HepG2 (cell line): ENCODE measurements at regions not wholly inside any gene's neighbourhood (a gene's known extent, or its start where the extent isn't known, plus 50 kb on each side); places are given as distances from the start of the nearest gene placed in this dataset.

Experiments
- ELF4 ChIP-seq: sonication (generic); formaldehyde crosslinking; IDR thresholded peaks from 2 replicates; pipeline ENCODE4 v1.5.0; 2020; ENCODE audit warnings: missing genetic modification reagents, mild to moderate bottlenecking, moderate library complexity, borderline replicate concordance
- JUNB ChIP-seq: sonication (generic); formaldehyde crosslinking; IDR thresholded peaks from 2 replicates; pipeline ENCODE4 v1.8.0; 2022; ENCODE audit warnings: missing genetic modification reagents, mild to moderate bottlenecking, borderline replicate concordance
- JUND ChIP-seq: sonication (generic); formaldehyde crosslinking; IDR thresholded peaks from 2 replicates; pipeline ENCODE4 v1.8.0; 2022; ENCODE audit warnings: mild to moderate bottlenecking, missing genetic modification reagents
- NPAS2 ChIP-seq: sonication (generic); formaldehyde crosslinking; IDR thresholded peaks from 2 replicates; pipeline ENCODE4 v1.8.0; 2022; ENCODE audit warnings: mild to moderate bottlenecking, missing genetic modification reagents, borderline replicate concordance
- TAF1 ChIP-seq: sonication (generic); formaldehyde crosslinking; IDR thresholded peaks from 2 replicates; pipeline ENCODE4 v1.4.0; 2020; ENCODE audit warnings: missing genetic modification reagents
- ZBTB25 ChIP-seq: IDR thresholded peaks from 2 replicates; pipeline ENCODE4 v1.6.1; 2018; ENCODE audit warnings: missing genetic modification reagents
- ZBTB42 ChIP-seq: sonication (generic); formaldehyde crosslinking; IDR thresholded peaks from 2 replicates; pipeline ENCODE4 v1.5.0; 2020; ENCODE audit warnings: mild to moderate bottlenecking, missing genetic modification reagents
- ZNF12 ChIP-seq: sonication (generic); formaldehyde crosslinking; IDR thresholded peaks from 2 replicates; pipeline ENCODE4 v1.5.0; 2020; ENCODE audit warnings: missing genetic modification reagents
- ZNF24 ChIP-seq: fragments of 450-650 bp; IDR thresholded peaks from 2 replicates; pipeline ENCODE4 v1.6.1; 2017; ENCODE audit warnings: antibody characterized with exemption, mild to moderate bottlenecking
- ZNF761 ChIP-seq: sonication (generic); formaldehyde crosslinking; conservative IDR thresholded peaks from 2 replicates; pipeline ENCODE4 v1.4.0; 2020; ENCODE audit warnings: mild to moderate bottlenecking, missing genetic modification reagents
- ZNF775 ChIP-seq: sonication (generic); formaldehyde crosslinking; IDR thresholded peaks from 2 replicates; pipeline ENCODE4 v1.4.0; 2020; ENCODE audit warnings: missing genetic modification reagents, mild to moderate bottlenecking, moderate library complexity, borderline replicate concordance
- TF ChIP-seq, protein P1 (sequence below): sonication (generic); formaldehyde crosslinking; IDR thresholded peaks from 2 replicates; pipeline ENCODE4 v1.5.0; 2020; ENCODE audit warnings: mild to moderate bottlenecking, missing genetic modification reagents, moderate library complexity
- TF ChIP-seq, protein P2 (sequence below): sonication (generic); formaldehyde crosslinking; conservative IDR thresholded peaks from 2 replicates; pipeline ENCODE4 v1.4.0; 2020; ENCODE audit warnings: missing genetic modification reagents
- TF ChIP-seq, protein P3 (sequence below): IDR thresholded peaks from 2 replicates; pipeline ENCODE4 v1.6.1; 2012; ENCODE audit warnings: inconsistent platforms

DNA sequence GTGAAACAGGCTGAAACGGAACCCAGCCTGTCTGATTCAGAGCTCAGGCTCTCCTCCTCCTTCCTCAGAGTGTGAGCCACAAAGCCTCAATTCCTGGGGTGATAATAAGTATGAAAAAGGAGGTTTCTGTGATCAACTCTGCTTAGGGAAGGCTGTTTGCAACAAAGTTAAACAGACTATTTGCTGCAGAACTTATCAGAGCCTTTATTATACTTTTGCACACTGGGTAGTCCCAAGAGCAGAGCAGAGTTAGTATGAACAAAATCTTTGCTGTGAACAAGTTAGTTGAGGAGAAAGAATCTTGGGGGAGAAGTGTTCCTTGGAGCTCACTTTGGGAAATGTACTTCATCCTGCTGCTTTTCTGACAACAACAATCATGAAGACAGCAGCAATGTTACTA lies 67.4 kb downstream of the MRM1 start:
- TF ChIP-seq ZNF12 (no peak), TAF1 (no peak), ZNF24 (no peak), NPAS2 (no peak), JUND (CRISPR knock-in tag) (no peak), ZBTB42 (CRISPR knock-in tag) (no peak), JUNB (CRISPR knock-in tag) (no peak), ELF4 (CRISPR knock-in tag) (no peak), ZBTB25 (CRISPR knock-in tag) (no peak), ZNF775 (CRISPR knock-in tag) (no peak), ZNF761 (CRISPR knock-in tag) (no peak)
- TF ChIP-seq, protein P1, sequence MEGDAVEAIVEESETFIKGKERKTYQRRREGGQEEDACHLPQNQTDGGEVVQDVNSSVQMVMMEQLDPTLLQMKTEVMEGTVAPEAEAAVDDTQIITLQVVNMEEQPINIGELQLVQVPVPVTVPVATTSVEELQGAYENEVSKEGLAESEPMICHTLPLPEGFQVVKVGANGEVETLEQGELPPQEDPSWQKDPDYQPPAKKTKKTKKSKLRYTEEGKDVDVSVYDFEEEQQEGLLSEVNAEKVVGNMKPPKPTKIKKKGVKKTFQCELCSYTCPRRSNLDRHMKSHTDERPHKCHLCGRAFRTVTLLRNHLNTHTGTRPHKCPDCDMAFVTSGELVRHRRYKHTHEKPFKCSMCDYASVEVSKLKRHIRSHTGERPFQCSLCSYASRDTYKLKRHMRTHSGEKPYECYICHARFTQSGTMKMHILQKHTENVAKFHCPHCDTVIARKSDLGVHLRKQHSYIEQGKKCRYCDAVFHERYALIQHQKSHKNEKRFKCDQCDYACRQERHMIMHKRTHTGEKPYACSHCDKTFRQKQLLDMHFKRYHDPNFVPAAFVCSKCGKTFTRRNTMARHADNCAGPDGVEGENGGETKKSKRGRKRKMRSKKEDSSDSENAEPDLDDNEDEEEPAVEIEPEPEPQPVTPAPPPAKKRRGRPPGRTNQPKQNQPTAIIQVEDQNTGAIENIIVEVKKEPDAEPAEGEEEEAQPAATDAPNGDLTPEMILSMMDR (CRISPR knock-in tag) = no peak
- TF ChIP-seq, protein P2, sequence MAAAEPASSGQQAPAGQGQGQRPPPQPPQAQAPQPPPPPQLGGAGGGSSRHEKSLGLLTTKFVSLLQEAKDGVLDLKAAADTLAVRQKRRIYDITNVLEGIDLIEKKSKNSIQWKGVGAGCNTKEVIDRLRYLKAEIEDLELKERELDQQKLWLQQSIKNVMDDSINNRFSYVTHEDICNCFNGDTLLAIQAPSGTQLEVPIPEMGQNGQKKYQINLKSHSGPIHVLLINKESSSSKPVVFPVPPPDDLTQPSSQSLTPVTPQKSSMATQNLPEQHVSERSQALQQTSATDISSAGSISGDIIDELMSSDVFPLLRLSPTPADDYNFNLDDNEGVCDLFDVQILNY (CRISPR knock-in tag) = no peak
- TF ChIP-seq, protein P3, sequence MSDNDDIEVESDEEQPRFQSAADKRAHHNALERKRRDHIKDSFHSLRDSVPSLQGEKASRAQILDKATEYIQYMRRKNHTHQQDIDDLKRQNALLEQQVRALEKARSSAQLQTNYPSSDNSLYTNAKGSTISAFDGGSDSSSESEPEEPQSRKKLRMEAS = no peak
